ENCODE measurements at regions not wholly inside any gene's neighbourhood (a gene's known extent, or its start where the extent isn't known, plus 50 kb on each side); places are given as distances from the start of the nearest gene placed in this dataset.
A peak's percentile ranks its signal among the peaks of the same experiment; 100 is the strongest.
"Not testable (repeated sequence)": the region's sequence is repeated elsewhere in the genome, so short reads cannot be mapped to it uniquely, and the experiment has no call there.

- H3K9me3 ChIP-seq (ENCODE audit: control insufficient read depth in 1 of 2, low read length in 2 of 2); H3K27ac ChIP-seq (ENCODE audit: low read depth, low read length); H3K27me3 ChIP-seq (ENCODE audit: control insufficient read depth in 1 of 2, insufficient read depth in 2 of 2, low read length in 2 of 2); H3K4me3 ChIP-seq (ENCODE audit: low read depth in 1 of 2, low read length in 2 of 2); H3K36me3 ChIP-seq (ENCODE audit: control insufficient read depth in 1 of 2, insufficient read depth in 2 of 2, low read length in 2 of 2); H3K9ac ChIP-seq (ENCODE audit: low read depth in 1 of 2, low read length in 2 of 2): not testable (repeated sequence)
- peaks cover 36 to 38% of the 10 kb centered on the region in 2 donors for H3K4me1 ChIP-seq (ENCODE audit: control insufficient read depth in 1 of 2, insufficient read depth in 2 of 2, low read length in 2 of 2)
These were observed 205.4 kb downstream of the BCAS1 start for GRCh38 chr20:53864765-53865683.

GRCh38 chr20:53863923-53864641 is 206.3 kb downstream of the BCAS1 start:
- not testable (repeated sequence) for H3K27ac ChIP-seq (ENCODE audit: low read depth, low read length); H3K4me3 ChIP-seq (ENCODE audit: low read depth in 1 of 2, low read length in 2 of 2); H3K9ac ChIP-seq (ENCODE audit: low read depth in 1 of 2, low read length in 2 of 2); H3K36me3 ChIP-seq (ENCODE audit: control insufficient read depth in 1 of 2, insufficient read depth in 2 of 2, low read length in 2 of 2); H3K27me3 ChIP-seq (ENCODE audit: control insufficient read depth in 1 of 2, insufficient read depth in 2 of 2, low read length in 2 of 2); H3K9me3 ChIP-seq (ENCODE audit: control insufficient read depth in 1 of 2, low read length in 2 of 2)
- H3K4me1 ChIP-seq (ENCODE audit: control insufficient read depth in 1 of 2, insufficient read depth in 2 of 2, low read length in 2 of 2) = peaks cover 28 to 32% of the 10 kb centered on the region in 2 donors

GRCh38 chr20:53863535-53863922 is 206.9 kb downstream of the BCAS1 start:
- not testable (repeated sequence) for H3K9me3 ChIP-seq (ENCODE audit: control insufficient read depth in 1 of 2, low read length in 2 of 2); H3K27me3 ChIP-seq (ENCODE audit: control insufficient read depth in 1 of 2, insufficient read depth in 2 of 2, low read length in 2 of 2); H3K4me3 ChIP-seq (ENCODE audit: low read depth in 1 of 2, low read length in 2 of 2); H3K9ac ChIP-seq (ENCODE audit: low read depth in 1 of 2, low read length in 2 of 2); H3K36me3 ChIP-seq (ENCODE audit: control insufficient read depth in 1 of 2, insufficient read depth in 2 of 2, low read length in 2 of 2); H3K27ac ChIP-seq (ENCODE audit: low read depth, low read length)
- H3K4me1 ChIP-seq (ENCODE audit: control insufficient read depth in 1 of 2, insufficient read depth in 2 of 2, low read length in 2 of 2) = peaks cover 28 to 33% of the 10 kb centered on the region in 2 donors

GRCh38 chr20:53863039-53863438 is 207.4 kb downstream of the BCAS1 start:
- not testable (repeated sequence) for H3K9me3 ChIP-seq (ENCODE audit: control insufficient read depth in 1 of 2, low read length in 2 of 2); H3K9ac ChIP-seq (ENCODE audit: low read depth in 1 of 2, low read length in 2 of 2); H3K4me3 ChIP-seq (ENCODE audit: low read depth in 1 of 2, low read length in 2 of 2); H3K36me3 ChIP-seq (ENCODE audit: control insufficient read depth in 1 of 2, insufficient read depth in 2 of 2, low read length in 2 of 2); H3K27me3 ChIP-seq (ENCODE audit: control insufficient read depth in 1 of 2, insufficient read depth in 2 of 2, low read length in 2 of 2); H3K27ac ChIP-seq (ENCODE audit: low read depth, low read length)
- H3K4me1 ChIP-seq (ENCODE audit: control insufficient read depth in 1 of 2, insufficient read depth in 2 of 2, low read length in 2 of 2) = peaks cover 30 to 36% of the 10 kb centered on the region in 2 donors

DNA sequence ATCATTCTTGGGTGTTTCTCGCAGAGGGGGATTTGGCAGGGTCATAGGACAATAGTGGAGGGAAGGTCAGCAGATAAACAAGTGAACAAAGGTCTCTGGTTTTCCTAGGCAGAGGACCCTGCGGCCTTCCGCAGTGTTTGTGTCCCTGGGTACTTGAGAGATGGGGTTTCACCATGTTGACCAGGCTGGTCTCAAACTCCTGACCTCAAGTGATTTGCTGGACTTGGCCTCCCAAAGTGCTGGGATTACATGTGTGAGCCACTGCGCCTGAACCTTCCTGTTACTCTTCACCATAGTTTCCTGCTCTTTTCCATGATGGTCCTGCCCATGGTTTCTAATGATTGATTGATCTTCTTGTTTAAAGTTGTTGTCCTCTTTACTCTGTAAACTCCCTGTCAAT is 207.9 kb downstream of the BCAS1 start:
- H3K4me1 ChIP-seq (ENCODE audit: control insufficient read depth in 1 of 2, insufficient read depth in 2 of 2, low read length in 2 of 2) = peaks cover 30 to 35% of the 10 kb centered on the region in 2 donors
- H3K9me3 ChIP-seq (ENCODE audit: control insufficient read depth in 1 of 2, low read length in 2 of 2); H3K9ac ChIP-seq (ENCODE audit: low read depth in 1 of 2, low read length in 2 of 2): not testable (repeated sequence)

DNA sequence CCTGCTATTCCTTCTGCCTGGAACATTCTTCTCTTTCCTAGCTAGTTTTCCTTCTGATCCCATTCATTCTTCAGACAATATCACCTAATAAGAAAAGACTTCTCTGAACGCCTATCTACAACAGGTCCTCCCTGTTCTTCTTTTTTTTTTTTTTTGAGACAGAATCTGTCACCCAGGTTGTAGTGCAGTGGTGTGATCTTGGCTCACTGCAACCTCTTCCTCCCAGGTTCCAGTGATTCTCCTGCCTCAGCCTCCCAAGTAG is 208.3 kb downstream of the BCAS1 start:
- not testable (repeated sequence) for H3K9me3 ChIP-seq (ENCODE audit: control insufficient read depth in 1 of 2, low read length in 2 of 2); H3K27me3 ChIP-seq (ENCODE audit: control insufficient read depth in 1 of 2, insufficient read depth in 2 of 2, low read length in 2 of 2); H3K9ac ChIP-seq (ENCODE audit: low read depth in 1 of 2, low read length in 2 of 2); H3K4me3 ChIP-seq (ENCODE audit: low read depth in 1 of 2, low read length in 2 of 2); H3K27ac ChIP-seq (ENCODE audit: low read depth, low read length); H3K36me3 ChIP-seq (ENCODE audit: control insufficient read depth in 1 of 2, insufficient read depth in 2 of 2, low read length in 2 of 2)
- H3K4me1 ChIP-seq (ENCODE audit: control insufficient read depth in 1 of 2, insufficient read depth in 2 of 2, low read length in 2 of 2) = peaks cover 28 to 34% of the 10 kb centered on the region in 2 donors

More for the DNA sequence above, 207.9 kb downstream of the BCAS1 start:
- not testable (repeated sequence) for H3K27ac ChIP-seq (ENCODE audit: low read depth, low read length); H3K27me3 ChIP-seq (ENCODE audit: control insufficient read depth in 1 of 2, insufficient read depth in 2 of 2, low read length in 2 of 2); H3K36me3 ChIP-seq (ENCODE audit: control insufficient read depth in 1 of 2, insufficient read depth in 2 of 2, low read length in 2 of 2); H3K4me3 ChIP-seq (ENCODE audit: low read depth in 1 of 2, low read length in 2 of 2)

DNA sequence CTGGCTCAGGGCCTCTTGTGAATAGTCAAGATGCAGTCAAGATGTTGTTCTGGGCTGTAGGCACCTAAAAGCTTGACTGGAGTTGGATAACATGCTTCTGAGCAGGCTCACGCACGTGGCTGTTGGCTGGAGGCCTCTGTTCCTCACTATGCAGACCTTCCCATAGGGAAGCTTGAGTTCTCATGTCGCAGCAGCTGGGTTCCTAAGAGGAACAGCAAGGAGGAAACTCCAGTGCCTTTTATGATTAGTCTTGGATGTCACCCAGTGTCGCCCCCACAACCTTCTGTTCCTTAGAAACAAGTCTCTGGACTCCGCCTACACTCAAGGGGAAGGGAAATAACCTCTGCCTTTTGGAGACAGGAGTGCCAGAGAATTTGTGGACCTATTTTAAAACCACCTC is 210.7 kb downstream of the BCAS1 start:
- Histone ChIP-seq H3K27me3 (ENCODE audit: control insufficient read depth in 1 of 2, insufficient read depth in 2 of 2, low read length in 2 of 2) (no peaks in the 10 kb centered on the region), H3K4me1 (ENCODE audit: control insufficient read depth in 1 of 2, insufficient read depth in 2 of 2, low read length in 2 of 2) (peaks cover 10 to 14% of the 10 kb centered on the region in 2 donors), H3K9me3 (ENCODE audit: control insufficient read depth in 1 of 2, low read length in 2 of 2) (no peaks in the 10 kb centered on the region), H3K4me3 (ENCODE audit: low read depth in 1 of 2, low read length in 2 of 2) (no peak overlapping the region), H3K36me3 (ENCODE audit: control insufficient read depth in 1 of 2, insufficient read depth in 2 of 2, low read length in 2 of 2) (no peaks in the 10 kb centered on the region), H3K9ac (ENCODE audit: low read depth in 1 of 2, low read length in 2 of 2) (no peak overlapping the region), H3K27ac (ENCODE audit: low read depth, low read length) (no peak overlapping the region)

GRCh38 chr20:53859009-53859408 is 211.4 kb downstream of the BCAS1 start:
- not testable (repeated sequence) for H3K27ac ChIP-seq (ENCODE audit: low read depth, low read length); H3K9ac ChIP-seq (ENCODE audit: low read depth in 1 of 2, low read length in 2 of 2); H3K4me3 ChIP-seq (ENCODE audit: low read depth in 1 of 2, low read length in 2 of 2); H3K27me3 ChIP-seq (ENCODE audit: control insufficient read depth in 1 of 2, insufficient read depth in 2 of 2, low read length in 2 of 2); H3K9me3 ChIP-seq (ENCODE audit: control insufficient read depth in 1 of 2, low read length in 2 of 2); H3K36me3 ChIP-seq (ENCODE audit: control insufficient read depth in 1 of 2, insufficient read depth in 2 of 2, low read length in 2 of 2)
- H3K4me1 ChIP-seq (ENCODE audit: control insufficient read depth in 1 of 2, insufficient read depth in 2 of 2, low read length in 2 of 2) = peaks cover 10 to 14% of the 10 kb centered on the region in 2 donors

DNA sequence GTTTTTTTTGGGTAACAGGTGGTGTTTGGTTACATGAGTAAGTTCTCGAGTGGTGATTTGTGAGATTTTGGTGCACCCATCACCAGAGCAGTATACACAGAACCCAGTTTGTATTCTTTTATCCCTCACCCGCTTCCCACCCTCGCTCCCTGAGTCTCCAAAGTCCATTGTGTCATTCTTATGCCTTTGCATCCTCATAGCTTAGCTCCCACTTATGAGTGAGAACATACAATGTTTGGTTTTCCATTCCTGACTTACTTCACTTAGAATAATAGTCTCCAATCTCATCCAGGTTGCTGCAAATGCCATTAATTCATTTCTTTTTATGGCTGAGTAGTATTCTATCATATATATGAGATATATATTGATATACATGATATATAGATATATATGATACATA is 211.9 kb downstream of the BCAS1 start:
- not testable (repeated sequence) for H3K27ac ChIP-seq (ENCODE audit: low read depth, low read length); H3K36me3 ChIP-seq (ENCODE audit: control insufficient read depth in 1 of 2, insufficient read depth in 2 of 2, low read length in 2 of 2); H3K9me3 ChIP-seq (ENCODE audit: control insufficient read depth in 1 of 2, low read length in 2 of 2); H3K9ac ChIP-seq (ENCODE audit: low read depth in 1 of 2, low read length in 2 of 2); H3K4me3 ChIP-seq (ENCODE audit: low read depth in 1 of 2, low read length in 2 of 2); H3K27me3 ChIP-seq (ENCODE audit: control insufficient read depth in 1 of 2, insufficient read depth in 2 of 2, low read length in 2 of 2)
- H3K4me1 ChIP-seq (ENCODE audit: control insufficient read depth in 1 of 2, insufficient read depth in 2 of 2, low read length in 2 of 2) = peaks cover 10 to 14% of the 10 kb centered on the region in 2 donors

GRCh38 chr20:53857723-53858236 is 212.6 kb downstream of the BCAS1 start:
- Histone ChIP-seq H3K4me1 (ENCODE audit: control insufficient read depth in 1 of 2, insufficient read depth in 2 of 2, low read length in 2 of 2) (peaks cover 10 to 14% of the 10 kb centered on the region in 2 donors), H3K36me3 (ENCODE audit: control insufficient read depth in 1 of 2, insufficient read depth in 2 of 2, low read length in 2 of 2) (no peaks in the 10 kb centered on the region), H3K27me3 (ENCODE audit: control insufficient read depth in 1 of 2, insufficient read depth in 2 of 2, low read length in 2 of 2) (no peaks in the 10 kb centered on the region), H3K27ac (ENCODE audit: low read depth, low read length) (no peak overlapping the region), H3K9me3 (ENCODE audit: control insufficient read depth in 1 of 2, low read length in 2 of 2) (no peaks in the 10 kb centered on the region), H3K9ac (ENCODE audit: low read depth in 1 of 2, low read length in 2 of 2) (peak overlapping the region; percentile 1 to 32), H3K4me3 (ENCODE audit: low read depth in 1 of 2, low read length in 2 of 2) (peak overlapping the region in 1 of 2 donors; percentile 28)

Data from duodenal mucosa (tissue), 2 donors.